Liver (tissue), 3 donors: ENCODE measurements at regions not wholly inside any gene's neighbourhood (a gene's known extent, or its start where the extent isn't known, plus 50 kb on each side); places are given as distances from the start of the nearest gene placed in this dataset.

Experiments
- CTCF ChIP-seq: fragments of 150-350 bp; IDR thresholded peaks from 2 replicates; pipeline ENCODE4 v1.5.1; 2017; ENCODE audit warnings: improper control_type of control experiment, low read depth, low read length; ENCODE audit not compliant: missing input control
- HNF4A ChIP-seq, 2 donors: conservative IDR thresholded peaks; 2 replicates each; pipeline ENCODE4 v1.6.1; 2016; ENCODE audit warnings: antibody characterized with exemption in 2 of 2, mild to moderate bottlenecking in 2 of 2
- JUND ChIP-seq, 2 donors: IDR thresholded peaks; 2 replicates each; pipeline ENCODE4 v1.6.1; 2016; ENCODE audit warnings: antibody characterized with exemption in 2 of 2
- MAX ChIP-seq: IDR thresholded peaks from 2 replicates; pipeline ENCODE4 v1.6.1; 2016; ENCODE audit warnings: antibody characterized with exemption
- RAD21 ChIP-seq, 2 donors: IDR thresholded peaks; 2 replicates each; pipeline ENCODE4 v1.6.1; 2016; ENCODE audit warnings: antibody characterized with exemption in 2 of 2, mild to moderate bottlenecking in 2 of 2
- RXRA ChIP-seq, 2 donors: IDR thresholded peaks; 2 replicates each; pipeline ENCODE4 v1.6.1; 2017 to 2018; ENCODE audit warnings: antibody characterized with exemption in 2 of 2, mild to moderate bottlenecking in 1 of 2
- TAF1 ChIP-seq: conservative IDR thresholded peaks from 2 replicates; pipeline ENCODE4 v1.6.1; 2016; ENCODE audit warnings: antibody characterized with exemption, mild to moderate bottlenecking
- YY1 ChIP-seq: IDR thresholded peaks from 2 replicates; pipeline ENCODE4 v1.6.1; 2016; ENCODE audit warnings: antibody characterized with exemption, mild to moderate bottlenecking
- TF ChIP-seq, protein P1 (sequence below): IDR thresholded peaks from 2 replicates; pipeline ENCODE4 v1.6.1; 2016; ENCODE audit warnings: antibody characterized with exemption
- TF ChIP-seq, protein P2 (sequence below): IDR thresholded peaks from 2 replicates; pipeline ENCODE4 v1.6.1; 2016; ENCODE audit warnings: antibody characterized with exemption
- TF ChIP-seq, protein P3 (sequence below): IDR thresholded peaks from 2 replicates; pipeline ENCODE4 v1.6.1; 2016; ENCODE audit warnings: antibody characterized with exemption, mild to moderate bottlenecking
- donor health status: healthy.
- donor health status: healthy.

GRCh38 chr20:51331481-51331880 is 211.0 kb downstream of the NFATC2 start:
- TF ChIP-seq CTCF, result no peak
- TF ChIP-seq JUND (IDR thresholded peaks at IDR 0.05), result no peak
- no peak for TF ChIP-seq YY1
- no peak for TF ChIP-seq RXRA (IDR thresholded peaks at IDR 0.05)
- TF ChIP-seq, protein P1, sequence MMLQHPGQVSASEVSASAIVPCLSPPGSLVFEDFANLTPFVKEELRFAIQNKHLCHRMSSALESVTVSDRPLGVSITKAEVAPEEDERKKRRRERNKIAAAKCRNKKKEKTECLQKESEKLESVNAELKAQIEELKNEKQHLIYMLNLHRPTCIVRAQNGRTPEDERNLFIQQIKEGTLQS, result no peak
- TF ChIP-seq, protein P2, sequence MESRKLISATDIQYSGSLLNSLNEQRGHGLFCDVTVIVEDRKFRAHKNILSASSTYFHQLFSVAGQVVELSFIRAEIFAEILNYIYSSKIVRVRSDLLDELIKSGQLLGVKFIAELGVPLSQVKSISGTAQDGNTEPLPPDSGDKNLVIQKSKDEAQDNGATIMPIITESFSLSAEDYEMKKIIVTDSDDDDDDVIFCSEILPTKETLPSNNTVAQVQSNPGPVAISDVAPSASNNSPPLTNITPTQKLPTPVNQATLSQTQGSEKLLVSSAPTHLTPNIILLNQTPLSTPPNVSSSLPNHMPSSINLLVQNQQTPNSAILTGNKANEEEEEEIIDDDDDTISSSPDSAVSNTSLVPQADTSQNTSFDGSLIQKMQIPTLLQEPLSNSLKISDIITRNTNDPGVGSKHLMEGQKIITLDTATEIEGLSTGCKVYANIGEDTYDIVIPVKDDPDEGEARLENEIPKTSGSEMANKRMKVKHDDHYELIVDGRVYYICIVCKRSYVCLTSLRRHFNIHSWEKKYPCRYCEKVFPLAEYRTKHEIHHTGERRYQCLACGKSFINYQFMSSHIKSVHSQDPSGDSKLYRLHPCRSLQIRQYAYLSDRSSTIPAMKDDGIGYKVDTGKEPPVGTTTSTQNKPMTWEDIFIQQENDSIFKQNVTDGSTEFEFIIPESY, result no peak
- TF ChIP-seq TAF1, result no peak
- TF ChIP-seq HNF4A (conservative IDR thresholded peaks at IDR 0.05), result no peak
- TF ChIP-seq RAD21 (IDR thresholded peaks at IDR 0.05), result no peak
- TF ChIP-seq, protein P3, sequence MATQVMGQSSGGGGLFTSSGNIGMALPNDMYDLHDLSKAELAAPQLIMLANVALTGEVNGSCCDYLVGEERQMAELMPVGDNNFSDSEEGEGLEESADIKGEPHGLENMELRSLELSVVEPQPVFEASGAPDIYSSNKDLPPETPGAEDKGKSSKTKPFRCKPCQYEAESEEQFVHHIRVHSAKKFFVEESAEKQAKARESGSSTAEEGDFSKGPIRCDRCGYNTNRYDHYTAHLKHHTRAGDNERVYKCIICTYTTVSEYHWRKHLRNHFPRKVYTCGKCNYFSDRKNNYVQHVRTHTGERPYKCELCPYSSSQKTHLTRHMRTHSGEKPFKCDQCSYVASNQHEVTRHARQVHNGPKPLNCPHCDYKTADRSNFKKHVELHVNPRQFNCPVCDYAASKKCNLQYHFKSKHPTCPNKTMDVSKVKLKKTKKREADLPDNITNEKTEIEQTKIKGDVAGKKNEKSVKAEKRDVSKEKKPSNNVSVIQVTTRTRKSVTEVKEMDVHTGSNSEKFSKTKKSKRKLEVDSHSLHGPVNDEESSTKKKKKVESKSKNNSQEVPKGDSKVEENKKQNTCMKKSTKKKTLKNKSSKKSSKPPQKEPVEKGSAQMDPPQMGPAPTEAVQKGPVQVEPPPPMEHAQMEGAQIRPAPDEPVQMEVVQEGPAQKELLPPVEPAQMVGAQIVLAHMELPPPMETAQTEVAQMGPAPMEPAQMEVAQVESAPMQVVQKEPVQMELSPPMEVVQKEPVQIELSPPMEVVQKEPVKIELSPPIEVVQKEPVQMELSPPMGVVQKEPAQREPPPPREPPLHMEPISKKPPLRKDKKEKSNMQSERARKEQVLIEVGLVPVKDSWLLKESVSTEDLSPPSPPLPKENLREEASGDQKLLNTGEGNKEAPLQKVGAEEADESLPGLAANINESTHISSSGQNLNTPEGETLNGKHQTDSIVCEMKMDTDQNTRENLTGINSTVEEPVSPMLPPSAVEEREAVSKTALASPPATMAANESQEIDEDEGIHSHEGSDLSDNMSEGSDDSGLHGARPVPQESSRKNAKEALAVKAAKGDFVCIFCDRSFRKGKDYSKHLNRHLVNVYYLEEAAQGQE, result no peak
- TF ChIP-seq MAX, result no peak
